ENCODE measurements at regions not wholly inside any gene's neighbourhood (a gene's known extent, or its start where the extent isn't known, plus 50 kb on each side); places are given as distances from the start of the nearest gene placed in this dataset.

DNA sequence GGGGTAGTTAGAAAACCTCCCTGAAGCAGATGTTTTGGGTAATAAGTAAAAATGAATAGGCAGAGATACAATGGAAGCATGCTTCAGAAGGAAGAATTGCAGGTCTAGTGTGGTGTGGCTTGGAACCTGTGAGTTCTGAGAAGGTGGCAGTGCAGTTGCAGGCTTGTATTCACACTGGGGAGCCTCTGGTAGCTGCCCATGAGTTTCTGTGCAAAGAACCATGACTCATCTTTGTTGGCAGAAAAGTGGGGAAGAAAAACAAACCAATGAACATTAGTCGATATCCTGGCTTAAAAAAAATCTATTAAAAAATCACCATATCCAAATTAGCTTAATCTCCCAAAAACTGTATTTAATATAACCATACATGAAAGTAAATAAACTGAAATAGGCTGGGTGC, 232.6 kb downstream of the FAT3 start:
- TF ChIP-seq, protein P1, sequence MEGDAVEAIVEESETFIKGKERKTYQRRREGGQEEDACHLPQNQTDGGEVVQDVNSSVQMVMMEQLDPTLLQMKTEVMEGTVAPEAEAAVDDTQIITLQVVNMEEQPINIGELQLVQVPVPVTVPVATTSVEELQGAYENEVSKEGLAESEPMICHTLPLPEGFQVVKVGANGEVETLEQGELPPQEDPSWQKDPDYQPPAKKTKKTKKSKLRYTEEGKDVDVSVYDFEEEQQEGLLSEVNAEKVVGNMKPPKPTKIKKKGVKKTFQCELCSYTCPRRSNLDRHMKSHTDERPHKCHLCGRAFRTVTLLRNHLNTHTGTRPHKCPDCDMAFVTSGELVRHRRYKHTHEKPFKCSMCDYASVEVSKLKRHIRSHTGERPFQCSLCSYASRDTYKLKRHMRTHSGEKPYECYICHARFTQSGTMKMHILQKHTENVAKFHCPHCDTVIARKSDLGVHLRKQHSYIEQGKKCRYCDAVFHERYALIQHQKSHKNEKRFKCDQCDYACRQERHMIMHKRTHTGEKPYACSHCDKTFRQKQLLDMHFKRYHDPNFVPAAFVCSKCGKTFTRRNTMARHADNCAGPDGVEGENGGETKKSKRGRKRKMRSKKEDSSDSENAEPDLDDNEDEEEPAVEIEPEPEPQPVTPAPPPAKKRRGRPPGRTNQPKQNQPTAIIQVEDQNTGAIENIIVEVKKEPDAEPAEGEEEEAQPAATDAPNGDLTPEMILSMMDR (optimal IDR thresholded peaks at IDR 0.05 in 1 of 3, IDR thresholded peaks at IDR 0.05 in 1 of 3, conservative IDR thresholded peaks at IDR 0.05 in 1 of 3; ENCODE audit: extremely low read depth in 1 of 3, insufficient read depth in 2 of 3, low read length in 3 of 3): no peak
- no peak for TF ChIP-seq EZH2 (IDR thresholded peaks at IDR 0.05; ENCODE audit: low read length)

Data from keratinocyte (primary cell).